Colonic mucosa (tissue), 4 donors: ENCODE measurements at regions not wholly inside any gene's neighbourhood (a gene's known extent, or its start where the extent isn't known, plus 50 kb on each side); places are given as distances from the start of the nearest gene placed in this dataset.

Experiments used
- DNase-seq: peaks from one replicate; pipeline ENCODE4 v3.0.0-alpha.2; 2020
- H3K27ac ChIP-seq: fragments of 200-600 bp; one replicate; pipeline ENCODE4 v1.8.0; 2021
- H3K27me3 ChIP-seq: fragments of 200-600 bp; one replicate; pipeline ENCODE4 v1.8.0; 2021
- H3K36me3 ChIP-seq: fragments of 200-600 bp; one replicate; pipeline ENCODE4 v1.8.0; 2021
- H3K4me1 ChIP-seq: fragments of 200-600 bp; one replicate; pipeline ENCODE4 v1.8.0; 2021; ENCODE audit warnings: mild to moderate bottlenecking
- H3K4me3 ChIP-seq: fragments of 200-600 bp; one replicate; pipeline ENCODE4 v1.8.0; 2021
- H3K9ac ChIP-seq, 2 donors: one replicate each; pipeline ENCODE4 v1.7.0; 2013; ENCODE audit warnings: control low read depth in 2 of 2, low read depth in 2 of 2, low read length in 2 of 2
- H3K9me3 ChIP-seq: fragments of 200-600 bp; one replicate; pipeline ENCODE4 v1.8.0; 2021
- intact Hi-C: fragments of 100-400 bp; cut with DNase I; formaldehyde crosslinking; loops from one replicate; pipeline ENCODE4 v1.14.1; 2022
- TF ChIP-seq, protein P1 (sequence below): fragments of 200-600 bp; IDR thresholded peaks from one replicate; pipeline ENCODE4 v1.8.0; 2022; ENCODE audit warnings: antibody characterized with exemption, mild to moderate bottlenecking
- donor health status: healthy.
- donor health status: DM: no; HTN: no; CAD: no.
- donor health status: DM: no; HTN: no; CAD: no.

DNA sequence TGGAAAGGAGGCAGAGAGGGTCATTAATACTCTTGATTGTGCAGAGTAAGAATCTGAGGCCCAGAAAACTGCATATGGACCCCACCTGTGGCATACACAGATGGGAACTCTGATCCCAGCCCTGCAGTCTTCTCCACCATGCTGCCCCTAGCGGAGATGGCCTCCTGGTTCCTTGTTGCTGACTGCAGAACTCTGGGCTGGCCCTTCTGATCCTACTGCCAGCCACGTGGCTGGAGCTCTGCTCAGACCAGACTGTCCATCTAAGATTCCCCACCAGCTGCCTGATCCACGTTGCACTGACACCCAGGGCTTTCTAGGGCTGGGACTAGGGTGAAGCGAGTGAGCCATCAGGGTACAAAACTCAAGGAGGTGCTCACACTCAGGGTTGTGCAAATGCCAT is 245.7 kb upstream of the NR4A3 start:
- no peak overlapping the region for H3K27ac ChIP-seq
- DNase-seq = no peak
- H3K27me3 ChIP-seq = no peaks in the 10 kb centered on the region
- H3K9ac ChIP-seq = no peak overlapping the region
- H3K4me3 ChIP-seq = no peak overlapping the region
- H3K36me3 ChIP-seq = no peaks in the 10 kb centered on the region
- TF ChIP-seq, protein P1, sequence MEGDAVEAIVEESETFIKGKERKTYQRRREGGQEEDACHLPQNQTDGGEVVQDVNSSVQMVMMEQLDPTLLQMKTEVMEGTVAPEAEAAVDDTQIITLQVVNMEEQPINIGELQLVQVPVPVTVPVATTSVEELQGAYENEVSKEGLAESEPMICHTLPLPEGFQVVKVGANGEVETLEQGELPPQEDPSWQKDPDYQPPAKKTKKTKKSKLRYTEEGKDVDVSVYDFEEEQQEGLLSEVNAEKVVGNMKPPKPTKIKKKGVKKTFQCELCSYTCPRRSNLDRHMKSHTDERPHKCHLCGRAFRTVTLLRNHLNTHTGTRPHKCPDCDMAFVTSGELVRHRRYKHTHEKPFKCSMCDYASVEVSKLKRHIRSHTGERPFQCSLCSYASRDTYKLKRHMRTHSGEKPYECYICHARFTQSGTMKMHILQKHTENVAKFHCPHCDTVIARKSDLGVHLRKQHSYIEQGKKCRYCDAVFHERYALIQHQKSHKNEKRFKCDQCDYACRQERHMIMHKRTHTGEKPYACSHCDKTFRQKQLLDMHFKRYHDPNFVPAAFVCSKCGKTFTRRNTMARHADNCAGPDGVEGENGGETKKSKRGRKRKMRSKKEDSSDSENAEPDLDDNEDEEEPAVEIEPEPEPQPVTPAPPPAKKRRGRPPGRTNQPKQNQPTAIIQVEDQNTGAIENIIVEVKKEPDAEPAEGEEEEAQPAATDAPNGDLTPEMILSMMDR = no peak
- intact Hi-C loops = no loop called here
- H3K9me3 ChIP-seq = no peaks in the 10 kb centered on the region
- H3K4me1 ChIP-seq = no peaks in the 10 kb centered on the region

DNA sequence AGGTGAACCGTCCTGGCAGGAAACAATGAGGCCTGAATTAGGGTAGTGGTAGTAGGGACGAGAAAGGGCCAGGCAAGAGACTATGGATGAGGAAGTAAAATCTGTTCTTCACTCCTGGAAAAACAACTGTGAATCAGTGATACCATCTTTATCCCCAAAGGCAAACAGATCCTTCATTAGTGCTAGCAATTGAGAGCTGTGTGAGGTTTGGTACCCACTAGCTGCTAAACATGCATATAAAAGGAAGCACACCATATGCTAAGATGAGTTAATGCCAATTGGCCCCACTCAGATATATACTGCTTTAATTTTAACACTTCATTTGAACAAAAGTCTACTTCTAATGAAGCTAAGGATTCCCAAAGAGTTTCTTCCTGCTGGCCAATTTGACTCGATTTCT is 244.8 kb upstream of the NR4A3 start:
- Histone ChIP-seq H3K36me3 (no peaks in the 10 kb centered on the region), H3K4me1 (no peaks in the 10 kb centered on the region), H3K4me3 (no peak overlapping the region), H3K9me3 (no peaks in the 10 kb centered on the region), H3K9ac (no peak overlapping the region), H3K27ac (no peak overlapping the region), H3K27me3 (no peaks in the 10 kb centered on the region)
- intact Hi-C loops = no loop called here
- TF ChIP-seq, protein P1 = no peak
- DNase-seq = no peak

DNA sequence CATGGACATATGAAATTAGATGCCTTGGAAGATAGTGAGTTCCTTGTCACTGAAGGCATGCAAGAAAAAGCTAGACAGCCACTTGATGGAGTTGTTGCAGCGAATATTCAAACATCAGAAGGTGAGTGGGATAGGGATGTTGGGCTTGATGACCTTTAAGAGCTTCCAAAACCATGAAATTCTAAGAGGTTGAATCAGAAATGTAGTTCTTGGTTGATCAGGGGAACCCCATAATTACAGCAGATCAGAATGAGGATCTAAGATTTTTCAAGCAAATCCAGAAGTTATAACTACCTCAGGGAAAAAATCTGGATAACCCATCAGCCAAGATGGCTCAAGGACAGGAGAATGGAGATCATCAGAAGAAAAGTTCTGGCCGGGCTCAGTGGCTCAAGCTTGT is 244.3 kb upstream of the NR4A3 start:
- H3K36me3 ChIP-seq = no peaks in the 10 kb centered on the region
- H3K4me3 ChIP-seq = no peak overlapping the region
- no peak for DNase-seq
- intact Hi-C loops = no loop called here
- TF ChIP-seq, protein P1 = no peak
- H3K27me3 ChIP-seq = no peaks in the 10 kb centered on the region
- no peak overlapping the region for H3K27ac ChIP-seq
- no peak overlapping the region for H3K9ac ChIP-seq
- H3K9me3 ChIP-seq = no peaks in the 10 kb centered on the region
- H3K4me1 ChIP-seq = no peaks in the 10 kb centered on the region

DNA sequence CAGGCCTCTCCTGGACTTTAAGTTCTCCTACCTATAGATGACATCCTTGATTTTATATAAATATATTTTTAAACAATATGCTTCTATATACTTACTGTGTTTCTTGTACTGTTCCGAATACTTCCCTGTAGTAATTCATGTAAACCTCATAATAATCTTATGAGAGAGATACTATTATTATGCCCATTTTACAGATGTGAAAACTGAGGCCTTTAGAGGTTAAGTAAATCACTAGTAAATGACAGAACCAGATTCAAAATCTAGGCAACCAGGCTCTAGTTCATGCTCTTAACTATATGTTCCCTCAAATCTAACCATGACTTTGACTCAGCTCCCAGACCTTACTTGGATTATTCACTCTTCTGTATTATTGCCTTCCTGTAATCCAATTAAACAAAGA is 243.0 kb upstream of the NR4A3 start:
- H3K4me3 ChIP-seq = no peak overlapping the region
- DNase-seq = no peak
- TF ChIP-seq, protein P1 = no peak
- H3K9me3 ChIP-seq = no peaks in the 10 kb centered on the region
- intact Hi-C loops = no loop called here
- no peaks in the 10 kb centered on the region for H3K27me3 ChIP-seq
- no peaks in the 10 kb centered on the region for H3K4me1 ChIP-seq
- H3K36me3 ChIP-seq = no peaks in the 10 kb centered on the region
- H3K9ac ChIP-seq = no peak overlapping the region
- no peak overlapping the region for H3K27ac ChIP-seq

DNA sequence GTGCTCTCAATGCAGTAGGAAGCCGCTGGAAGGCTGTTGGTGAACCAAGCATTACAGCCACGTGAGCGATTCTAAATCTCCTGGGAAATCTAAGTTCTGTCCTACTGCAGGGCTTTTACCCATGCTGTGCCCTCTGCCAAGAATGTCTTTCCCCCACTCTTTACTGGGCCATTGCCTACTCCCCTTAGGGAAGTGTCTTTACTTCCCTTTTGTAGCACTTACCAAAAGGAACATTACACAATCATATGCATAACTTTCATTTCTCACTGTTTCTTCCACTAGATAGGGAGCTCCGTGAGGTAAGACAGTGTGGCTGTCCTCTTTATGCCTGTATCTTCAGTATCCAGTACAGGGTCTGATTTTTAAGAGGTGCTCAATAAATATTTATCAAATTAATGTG is 241.7 kb upstream of the NR4A3 start:
- H3K9ac ChIP-seq = no peak overlapping the region

More for the DNA sequence above, 241.7 kb upstream of the NR4A3 start:
- TF ChIP-seq, protein P1 = no peak
- Histone ChIP-seq H3K36me3 (no peaks in the 10 kb centered on the region), H3K4me1 (no peaks in the 10 kb centered on the region), H3K9me3 (no peaks in the 10 kb centered on the region), H3K4me3 (no peak overlapping the region), H3K27me3 (no peaks in the 10 kb centered on the region), H3K27ac (no peak overlapping the region)
- intact Hi-C loops = no loop called here
- no peak for DNase-seq
